NCI-H748 (cell line): ENCODE measurements at regions not wholly inside any gene's neighbourhood (a gene's known extent, or its start where the extent isn't known, plus 50 kb on each side); places are given as distances from the start of the nearest gene placed in this dataset.
"Not testable (repeated sequence)": the region's sequence is repeated elsewhere in the genome, so short reads cannot be mapped to it uniquely, and the experiment has no call there.

ENCODE experiments used
- DNase-seq: peaks from one replicate; lab custom pipeline; 2025; ENCODE audit not compliant: unreplicated experiment; lab: John Stamatoyannopoulos, UW

GRCh38 chr6:122147291-122147690 is 252.2 kb upstream of the HSF2 start:
- DNase-seq = no peak

- no peak for DNase-seq
Observed at GRCh38 chr6:122151066-122151465, 248.4 kb upstream of the HSF2 start.

GRCh38 chr6:122151763-122152162 is 247.7 kb upstream of the HSF2 start:
- DNase-seq = no peak

GRCh38 chr6:122153557-122153956 is 245.9 kb upstream of the HSF2 start:
- no peak for DNase-seq

- no peak for DNase-seq
Observed at GRCh38 chr6:122154155-122154554, 245.3 kb upstream of the HSF2 start.

- DNase-seq = no peak
Observed at GRCh38 chr6:122154912-122155575, 244.4 kb upstream of the HSF2 start.

GRCh38 chr6:122161136-122161535 is 238.3 kb upstream of the HSF2 start:
- DNase-seq = no peak

GRCh38 chr6:122165014-122165413 is 234.4 kb upstream of the HSF2 start:
- no peak for DNase-seq

- no peak for DNase-seq
Observed at GRCh38 chr6:122170274-122170673, 229.2 kb upstream of the HSF2 start.

- no peak for DNase-seq
Observed at GRCh38 chr6:122178988-122179387, 220.5 kb upstream of the HSF2 start.

GRCh38 chr6:122180132-122180531 is 219.3 kb upstream of the HSF2 start:
- no peak for DNase-seq

- DNase-seq = no peak
Observed at GRCh38 chr6:122182061-122182460, 217.4 kb upstream of the HSF2 start.

- peak; percentile 5 for DNase-seq
Observed at GRCh38 chr6:122184401-122184827, 215.0 kb upstream of the HSF2 start.

- not testable (repeated sequence) for DNase-seq
Observed at GRCh38 chr6:122185458-122185857, 214.0 kb upstream of the HSF2 start.

- no peak for DNase-seq
Observed at GRCh38 chr6:122187186-122187585, 212.3 kb upstream of the HSF2 start.

GRCh38 chr6:122198922-122199321 is 200.5 kb upstream of the HSF2 start:
- DNase-seq = no peak

GRCh38 chr6:122200440-122200839 is 199.0 kb upstream of the HSF2 start:
- DNase-seq = no peak

- no peak for DNase-seq
Observed at GRCh38 chr6:122202576-122203137, 196.8 kb upstream of the HSF2 start.

GRCh38 chr6:122207061-122207460 is 192.4 kb upstream of the HSF2 start:
- no peak for DNase-seq

GRCh38 chr6:122207794-122208193 is 191.7 kb upstream of the HSF2 start:
- DNase-seq = no peak

- no peak for DNase-seq
Observed at GRCh38 chr6:122214605-122215318, 184.7 kb upstream of the HSF2 start.

- no peak for DNase-seq
Observed at GRCh38 chr6:122220254-122220653, 179.2 kb upstream of the HSF2 start.
